ENCODE measurements at regions not wholly inside any gene's neighbourhood (a gene's known extent, or its start where the extent isn't known, plus 50 kb on each side); places are given as distances from the start of the nearest gene placed in this dataset.

DNA sequence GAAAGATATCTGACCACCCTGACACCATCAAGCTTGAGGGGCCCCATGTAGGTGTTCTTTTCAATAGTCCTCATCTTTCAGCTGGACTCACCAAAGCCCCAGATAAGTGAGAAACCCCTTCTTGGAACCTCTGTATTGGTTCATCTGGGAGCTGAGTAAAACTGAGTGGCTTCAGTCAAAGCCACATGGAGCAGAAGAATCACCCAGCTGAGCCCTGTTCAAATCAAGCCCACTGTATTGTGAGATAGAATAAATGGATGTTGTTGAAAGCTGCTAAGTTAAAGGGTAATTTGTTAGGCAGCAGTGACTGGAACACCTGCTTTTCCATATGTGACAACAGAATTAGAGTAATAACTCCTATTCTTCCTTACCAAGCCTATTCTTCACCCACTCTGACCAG lies 64.8 kb upstream of the SDK1 start:
- ChIA-PET POLR2A (no interaction called here), CTCF (no interaction called here)
- Mint-ChIP-seq H3K36me3 (ENCODE audit: low read depth) (no peaks in the 10 kb centered on the region), H3K9me3 (peaks cover 15% of the 10 kb centered on the region), H3K4me1 (no peaks in the 10 kb centered on the region), H3K27ac (no peak overlapping the region), H3K4me3 (no peak overlapping the region), H3K27me3 (peaks cover 13% of the 10 kb centered on the region)
- DNase-seq: no peak

DNA sequence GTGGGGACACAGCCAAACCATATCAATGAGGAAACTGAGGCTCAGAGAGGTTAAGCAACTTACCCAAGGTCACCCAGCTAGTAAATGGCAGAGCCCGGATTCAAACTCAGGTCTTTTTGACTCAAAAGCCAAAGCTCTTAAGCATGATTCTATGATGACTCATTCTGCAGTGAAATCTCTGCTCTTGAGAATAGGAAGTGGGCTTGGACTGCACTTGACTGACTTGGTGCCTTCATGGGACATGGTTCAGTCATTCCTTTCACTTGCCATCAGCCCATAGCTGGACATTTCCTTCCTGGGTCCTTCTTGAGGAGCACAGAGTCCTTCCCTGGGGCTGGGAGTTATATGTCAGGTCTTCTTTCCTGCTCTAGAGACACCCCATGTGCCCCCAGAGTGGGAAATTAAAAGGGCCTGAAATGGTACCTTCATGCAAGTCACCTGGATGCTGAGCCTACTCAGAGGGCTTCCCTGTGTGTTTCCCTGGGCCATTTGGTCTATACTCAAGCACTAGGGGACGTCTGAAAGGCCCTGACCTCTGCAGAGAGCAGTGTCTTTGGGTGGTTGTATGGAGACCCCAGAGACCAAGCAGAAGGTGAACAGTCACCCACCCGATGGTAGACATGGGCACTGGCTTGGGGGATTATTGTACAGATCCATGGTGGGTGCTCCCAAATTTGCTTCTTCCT lies 62.4 kb upstream of the SDK1 start:
- ChIA-PET CTCF (no interaction called here), POLR2A (no interaction called here)
- Mint-ChIP-seq H3K27ac (no peak overlapping the region), H3K9me3 (peaks cover 15% of the 10 kb centered on the region), H3K27me3 (peaks cover 9% of the 10 kb centered on the region), H3K36me3 (ENCODE audit: low read depth) (no peaks in the 10 kb centered on the region), H3K4me1 (no peaks in the 10 kb centered on the region), H3K4me3 (no peak overlapping the region)
- DNase-seq: no peak

DNA sequence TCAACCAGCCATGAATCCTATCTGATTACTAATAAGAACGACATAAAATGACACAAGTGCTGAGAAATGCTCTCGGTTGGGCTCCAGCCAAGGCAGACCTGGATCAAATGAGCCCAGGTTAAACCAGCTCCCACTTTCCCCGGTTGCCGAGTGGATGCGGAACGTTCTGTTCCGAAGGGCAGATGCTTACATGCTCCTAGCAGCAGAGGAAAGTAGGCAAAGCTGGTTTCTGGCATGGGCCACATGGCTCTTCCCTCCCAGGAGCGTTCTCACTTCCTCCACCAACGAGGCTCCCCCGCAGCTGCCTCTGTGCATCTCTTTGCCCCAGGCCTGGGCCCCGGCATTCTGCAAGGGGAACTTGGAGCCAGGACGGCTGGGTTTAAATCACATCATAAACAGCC lies 61.8 kb upstream of the SDK1 start:
- peaks cover 9% of the 10 kb centered on the region for H3K27me3 Mint-ChIP-seq
- H3K4me1 Mint-ChIP-seq: no peaks in the 10 kb centered on the region
- H3K27ac Mint-ChIP-seq: no peak overlapping the region
- ChIA-PET POLR2A (no interaction called here), CTCF (no interaction called here)
- DNase-seq: no peak
- H3K4me3 Mint-ChIP-seq: no peak overlapping the region
- no peaks in the 10 kb centered on the region for H3K36me3 Mint-ChIP-seq (ENCODE audit: low read depth)
- H3K9me3 Mint-ChIP-seq: peaks cover 15% of the 10 kb centered on the region

- H3K27ac Mint-ChIP-seq: no peak overlapping the region
- no peaks in the 10 kb centered on the region for H3K36me3 Mint-ChIP-seq (ENCODE audit: low read depth)
- CTCF ChIA-PET: no interaction called here
- POLR2A ChIA-PET: no interaction called here
- peaks cover 7% of the 10 kb centered on the region for H3K9me3 Mint-ChIP-seq
- H3K4me1 Mint-ChIP-seq: no peaks in the 10 kb centered on the region
- no peak overlapping the region for H3K4me3 Mint-ChIP-seq
- no peak for DNase-seq
- peaks cover 4% of the 10 kb centered on the region for H3K27me3 Mint-ChIP-seq
Measured at GRCh38 chr7:3240826-3241430, 60.1 kb upstream of the SDK1 start.

DNA sequence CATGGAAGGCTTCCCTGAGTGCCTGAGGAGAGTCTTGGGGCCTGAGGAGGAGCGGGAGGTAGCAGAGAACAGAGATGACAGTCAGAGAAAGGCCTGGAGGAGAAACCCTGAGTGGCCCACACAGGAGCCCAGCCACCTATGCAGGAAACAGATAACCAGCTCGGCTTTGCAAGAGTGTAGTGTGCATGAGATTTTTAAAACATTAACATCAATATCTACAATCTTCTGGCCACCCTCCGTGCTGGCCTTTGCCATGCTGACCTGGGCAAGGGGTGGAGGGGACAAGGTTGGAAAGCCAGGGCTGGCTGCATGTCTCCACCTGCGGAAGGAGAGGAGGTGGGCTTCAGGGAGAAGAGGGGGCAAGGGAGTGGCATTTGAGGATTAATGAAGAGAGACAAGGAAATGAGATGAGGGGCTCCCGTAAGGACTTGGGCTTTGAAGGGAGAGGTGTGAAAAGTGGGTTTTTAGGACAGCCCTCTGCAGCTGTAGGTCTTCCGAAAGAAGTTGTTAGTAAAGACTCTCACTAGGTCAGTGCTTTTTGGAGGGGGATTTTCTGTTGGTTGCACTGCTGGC lies 59.3 kb upstream of the SDK1 start:
- Mint-ChIP-seq H3K36me3 (ENCODE audit: low read depth) (no peaks in the 10 kb centered on the region), H3K4me3 (no peak overlapping the region), H3K9me3 (peaks cover 8% of the 10 kb centered on the region), H3K27ac (no peak overlapping the region), H3K4me1 (no peaks in the 10 kb centered on the region), H3K27me3 (peaks cover 4% of the 10 kb centered on the region)
- CTCF ChIA-PET: interaction anchor here (0.6 kb wide), 1 partner anchor 153 kb away, joined by 4 read pairs; no protein-coding TSS in a partner anchor
- POLR2A ChIA-PET: no interaction called here
- DNase-seq: no peak

GRCh38 chr7:3242398-3242972 lies 58.6 kb upstream of the SDK1 start:
- Mint-ChIP-seq H3K36me3 (ENCODE audit: low read depth) (no peaks in the 10 kb centered on the region), H3K27ac (no peak overlapping the region), H3K27me3 (peaks cover 6% of the 10 kb centered on the region), H3K9me3 (peaks cover 11% of the 10 kb centered on the region), H3K4me3 (no peak overlapping the region), H3K4me1 (no peaks in the 10 kb centered on the region)
- no peak for DNase-seq
- POLR2A ChIA-PET: no interaction called here
- CTCF ChIA-PET: interaction anchor here (0.7 kb wide), 1 partner anchor 11 kb away, joined by 4 read pairs; no protein-coding TSS in a partner anchor

DNA sequence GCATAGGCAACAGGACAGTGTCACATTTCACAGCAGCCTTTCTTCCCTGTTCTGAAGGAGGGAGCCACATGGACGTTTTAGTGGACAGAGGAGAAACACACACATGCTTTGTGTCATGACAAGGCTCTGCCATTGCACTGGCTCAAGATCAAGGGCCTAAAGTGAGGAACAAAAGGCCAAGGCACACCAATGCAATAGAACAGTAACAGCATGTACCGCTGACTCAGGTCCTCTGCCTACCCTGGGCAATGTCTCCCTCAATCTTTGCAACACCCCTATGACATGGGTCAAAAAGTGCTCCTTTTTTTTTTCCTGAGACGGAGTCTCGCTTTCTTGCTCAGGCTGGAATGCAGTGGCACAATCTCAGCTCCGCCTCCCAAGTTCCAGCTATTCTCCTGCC lies 57.8 kb upstream of the SDK1 start:
- ChIA-PET POLR2A (no interaction called here), CTCF (no interaction called here)
- H3K4me3 Mint-ChIP-seq: no peak overlapping the region
- no peak for DNase-seq
- no peak overlapping the region for H3K27ac Mint-ChIP-seq
- H3K27me3 Mint-ChIP-seq: peaks cover 2% of the 10 kb centered on the region
- H3K4me1 Mint-ChIP-seq: no peaks in the 10 kb centered on the region
- H3K9me3 Mint-ChIP-seq: peaks cover 6% of the 10 kb centered on the region
- no peaks in the 10 kb centered on the region for H3K36me3 Mint-ChIP-seq (ENCODE audit: low read depth)

- Mint-ChIP-seq H3K9me3 (peaks cover 6% of the 10 kb centered on the region), H3K27me3 (peaks cover 6% of the 10 kb centered on the region), H3K4me3 (no peak overlapping the region), H3K36me3 (ENCODE audit: low read depth) (no peaks in the 10 kb centered on the region), H3K4me1 (no peaks in the 10 kb centered on the region), H3K27ac (no peak overlapping the region)
- DNase-seq: no peak
- CTCF ChIA-PET: no interaction called here
- POLR2A ChIA-PET: no interaction called here
Measured at GRCh38 chr7:3243680-3244079, 57.4 kb upstream of the SDK1 start.

- no peak for DNase-seq
- CTCF ChIA-PET: no interaction called here
- Mint-ChIP-seq H3K4me1 (no peaks in the 10 kb centered on the region), H3K9me3 (peaks cover 6% of the 10 kb centered on the region), H3K4me3 (no peak overlapping the region), H3K27me3 (peaks cover 8% of the 10 kb centered on the region), H3K36me3 (ENCODE audit: low read depth) (no peaks in the 10 kb centered on the region), H3K27ac (no peak overlapping the region)
- POLR2A ChIA-PET: no interaction called here
Measured at GRCh38 chr7:3244241-3244814, 56.7 kb upstream of the SDK1 start.

- H3K27me3 Mint-ChIP-seq: peaks cover 9% of the 10 kb centered on the region
- H3K4me3 Mint-ChIP-seq: no peak overlapping the region
- H3K4me1 Mint-ChIP-seq: no peaks in the 10 kb centered on the region
- H3K9me3 Mint-ChIP-seq: peaks cover 6% of the 10 kb centered on the region
- H3K27ac Mint-ChIP-seq: no peak overlapping the region
- POLR2A ChIA-PET: no interaction called here
- no peaks in the 10 kb centered on the region for H3K36me3 Mint-ChIP-seq (ENCODE audit: low read depth)
- no peak for DNase-seq
- CTCF ChIA-PET: no interaction called here
Measured at GRCh38 chr7:3245077-3245476, 56.0 kb upstream of the SDK1 start.

DNA sequence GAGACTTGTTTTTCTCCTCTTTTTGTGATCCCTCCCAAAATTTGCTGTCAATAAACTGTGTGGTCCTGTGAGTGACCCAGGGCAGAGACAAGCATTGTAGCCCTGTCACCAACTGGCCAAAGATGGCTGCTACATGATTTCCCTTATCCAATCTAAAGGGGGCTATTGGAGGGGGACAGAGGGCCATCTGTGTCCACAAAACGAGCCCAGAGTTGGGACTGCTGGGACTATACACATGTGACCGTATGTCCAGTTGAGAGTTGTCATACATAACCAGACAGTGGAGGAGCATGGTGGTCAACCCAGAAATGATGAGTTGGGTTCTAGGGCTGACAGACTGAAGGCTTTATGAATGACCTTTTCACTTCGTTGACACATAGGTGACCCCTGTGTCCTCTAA lies 55.3 kb upstream of the SDK1 start:
- peaks cover 9% of the 10 kb centered on the region for H3K27me3 Mint-ChIP-seq
- ChIA-PET CTCF (no interaction called here), POLR2A (no interaction called here)
- DNase-seq: no peak
- H3K36me3 Mint-ChIP-seq (ENCODE audit: low read depth): no peaks in the 10 kb centered on the region
- peaks cover 2% of the 10 kb centered on the region for H3K4me1 Mint-ChIP-seq
- H3K4me3 Mint-ChIP-seq: no peak overlapping the region
- H3K27ac Mint-ChIP-seq: no peak overlapping the region
- peaks cover 6% of the 10 kb centered on the region for H3K9me3 Mint-ChIP-seq

GRCh38 chr7:3246127-3246526 lies 54.9 kb upstream of the SDK1 start:
- DNase-seq: no peak
- Mint-ChIP-seq H3K9me3 (peaks cover 6% of the 10 kb centered on the region), H3K4me1 (peaks cover 6% of the 10 kb centered on the region), H3K36me3 (ENCODE audit: low read depth) (no peaks in the 10 kb centered on the region), H3K4me3 (no peak overlapping the region), H3K27me3 (peaks cover 11% of the 10 kb centered on the region), H3K27ac (no peak overlapping the region)
- CTCF ChIA-PET: no interaction called here
- POLR2A ChIA-PET: no interaction called here

DNA sequence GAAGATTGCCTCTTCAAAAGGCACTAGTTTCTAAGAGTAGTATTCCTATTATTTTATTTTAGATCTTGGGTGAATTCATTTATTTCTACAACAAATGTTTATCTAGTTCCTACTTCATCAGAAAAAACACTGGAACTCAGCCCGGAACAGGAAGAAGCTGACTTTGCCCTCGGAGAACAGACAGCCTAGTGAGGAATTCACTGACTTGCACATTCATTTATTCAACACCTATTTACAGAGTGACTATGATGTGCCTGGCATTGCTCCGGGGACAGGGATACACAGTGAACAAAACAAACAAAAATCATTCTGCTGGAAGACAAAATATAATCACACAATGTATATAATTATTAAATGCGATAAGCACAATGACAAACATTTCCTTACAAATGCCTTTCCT lies 54.4 kb upstream of the SDK1 start:
- Mint-ChIP-seq H3K9me3 (peaks cover 6% of the 10 kb centered on the region), H3K4me3 (no peak overlapping the region), H3K27ac (no peak overlapping the region), H3K27me3 (peaks cover 12% of the 10 kb centered on the region), H3K36me3 (ENCODE audit: low read depth) (no peaks in the 10 kb centered on the region), H3K4me1 (peaks cover 6% of the 10 kb centered on the region)
- no peak for DNase-seq
- CTCF ChIA-PET: no interaction called here
- POLR2A ChIA-PET: no interaction called here

DNA sequence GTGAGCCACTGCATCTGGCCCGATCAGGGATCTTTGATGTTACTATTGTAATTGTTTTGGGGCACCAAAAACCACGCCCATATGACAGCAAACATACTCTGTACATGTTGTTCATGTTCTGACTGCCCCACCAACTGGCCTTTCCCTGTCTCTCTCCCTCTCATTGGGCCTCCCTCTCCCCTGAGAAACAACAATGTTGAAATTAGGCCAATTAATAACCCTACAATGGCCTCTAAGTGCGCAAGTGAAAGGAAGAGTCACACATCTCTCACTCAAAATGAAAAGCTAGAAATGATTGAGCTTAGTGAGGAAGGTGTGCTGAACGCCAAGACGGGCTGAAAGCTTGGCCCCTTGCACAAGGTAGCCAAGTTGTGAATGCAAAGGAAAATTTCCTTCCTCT lies 50.3 kb upstream of the SDK1 start:
- peaks cover 6% of the 10 kb centered on the region for H3K9me3 Mint-ChIP-seq
- H3K4me3 Mint-ChIP-seq: no peak overlapping the region
- ChIA-PET CTCF (no interaction called here), POLR2A (no interaction called here)
- no peak overlapping the region for H3K27ac Mint-ChIP-seq
- peaks cover 6% of the 10 kb centered on the region for H3K4me1 Mint-ChIP-seq
- H3K36me3 Mint-ChIP-seq (ENCODE audit: low read depth): no peaks in the 10 kb centered on the region
- DNase-seq: no peak
- H3K27me3 Mint-ChIP-seq: peaks cover 27% of the 10 kb centered on the region

Data from activated CD4-positive, alpha-beta memory T cell treated with anti-CD3 and anti-CD28 coated beads, Interleukin-2, amount 10 ng/mL, durations not matched to agents 7 days and 5 days (primary cell).